G401 (cell line): ENCODE measurements at regions not wholly inside any gene's neighbourhood (a gene's known extent, or its start where the extent isn't known, plus 50 kb on each side); places are given as distances from the start of the nearest gene placed in this dataset.
"Not testable (repeated sequence)": the region's sequence is repeated elsewhere in the genome, so short reads cannot be mapped to it uniquely, and the experiment has no call there.

Experiments
- DNase-seq: peaks from one replicate; pipeline ENCODE4 v3.0.0-alpha.2; 2015; ENCODE audit warnings: low spot score
- in situ Hi-C: cut with HindIII; loops from 2 replicates; pipeline ENCODE4 v1.10.0; 2016; ENCODE audit warnings: low sequenced_read_pairs, mixed read lengths

DNA sequence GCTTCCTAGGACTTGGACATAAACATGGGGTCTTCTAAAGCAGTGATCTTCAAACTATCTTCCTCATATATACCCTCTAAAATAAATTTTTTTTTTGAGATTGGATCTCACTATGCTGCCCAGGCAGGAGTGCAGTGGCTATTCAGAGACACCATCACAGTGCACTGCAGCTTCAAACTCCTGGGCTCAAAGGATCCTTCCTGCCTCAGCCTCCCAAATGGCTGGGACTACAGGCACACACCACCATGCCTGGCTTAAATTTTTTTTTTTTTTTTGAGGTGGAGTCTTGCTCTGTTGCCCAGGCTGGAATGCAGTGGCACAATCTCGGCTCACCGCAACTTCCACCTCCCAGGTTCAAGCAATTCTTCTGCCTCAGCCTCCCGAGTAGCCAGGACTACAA is 134.4 kb downstream of the ZFP64 start:
- not testable (repeated sequence) for DNase-seq
- in situ Hi-C loops: loop anchor here (25.0 kb wide), 1 partner anchor 270 kb away; no protein-coding TSS in a partner anchor

DNA sequence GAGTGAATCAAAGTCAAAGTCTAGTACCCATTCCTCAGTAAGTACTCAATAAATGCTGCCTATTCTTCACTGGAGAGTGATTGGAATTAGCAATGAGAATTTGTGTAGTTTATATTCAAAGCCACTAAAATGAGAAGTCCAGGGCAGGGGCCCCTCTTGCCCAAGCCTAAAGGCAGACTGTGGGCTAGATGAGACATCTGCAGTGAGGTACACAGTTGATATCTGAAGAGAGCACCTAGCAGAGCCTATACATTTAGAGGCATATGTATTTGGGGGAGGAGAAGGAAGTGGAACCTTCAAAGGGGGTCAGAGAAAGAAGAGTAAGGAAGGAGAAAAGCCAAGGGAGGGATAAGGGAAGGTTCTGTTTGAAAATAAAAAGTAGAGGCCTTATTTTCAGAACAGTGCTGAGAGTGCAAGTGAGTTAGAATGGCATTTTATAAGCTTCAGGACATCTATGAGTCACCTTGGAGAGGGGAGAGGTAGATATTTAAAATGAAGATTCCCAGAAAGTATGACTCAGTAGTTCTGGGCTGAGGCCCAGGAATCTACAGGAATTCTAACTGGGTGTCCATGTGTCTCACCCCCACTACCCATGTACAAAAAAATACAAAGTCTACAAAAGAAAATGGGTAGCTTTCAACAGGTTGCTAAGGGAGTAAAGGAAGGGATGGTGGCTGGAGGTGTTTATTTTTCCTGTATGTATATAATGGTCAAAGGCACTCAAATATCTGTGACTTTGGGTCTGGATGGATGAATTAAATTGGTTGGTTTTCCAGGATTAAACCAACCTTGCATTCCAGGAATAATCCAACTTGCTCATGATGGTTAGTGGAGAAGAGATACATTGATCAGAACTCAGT is 135.1 kb downstream of the ZFP64 start:
- in situ Hi-C loops: loop anchor here (25.0 kb wide), 1 partner anchor 269 kb away; no protein-coding TSS in a partner anchor
- DNase-seq: no peak

DNA sequence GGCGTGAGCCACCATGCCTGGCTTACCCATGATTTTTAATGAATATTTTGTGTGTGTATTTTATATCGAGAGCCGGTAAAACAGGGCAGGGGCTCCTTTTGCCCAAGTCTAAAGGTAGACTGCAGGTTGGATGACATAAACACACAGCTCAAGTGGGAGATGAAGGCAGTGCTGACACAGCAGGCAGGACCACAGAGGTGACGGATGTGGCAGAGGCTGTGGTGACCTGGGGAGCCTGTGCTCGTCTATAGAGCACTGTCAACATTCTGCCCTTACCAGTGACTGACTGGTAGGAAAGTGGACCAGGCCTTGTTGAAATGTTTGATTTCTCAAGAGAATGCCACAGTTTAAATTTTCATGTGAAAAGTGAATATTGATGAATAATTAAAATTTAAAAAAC is 137.5 kb downstream of the ZFP64 start:
- DNase-seq: no peak
- in situ Hi-C loops: loop anchor here (25.0 kb wide), 1 partner anchor 267 kb away; no protein-coding TSS in a partner anchor

DNA sequence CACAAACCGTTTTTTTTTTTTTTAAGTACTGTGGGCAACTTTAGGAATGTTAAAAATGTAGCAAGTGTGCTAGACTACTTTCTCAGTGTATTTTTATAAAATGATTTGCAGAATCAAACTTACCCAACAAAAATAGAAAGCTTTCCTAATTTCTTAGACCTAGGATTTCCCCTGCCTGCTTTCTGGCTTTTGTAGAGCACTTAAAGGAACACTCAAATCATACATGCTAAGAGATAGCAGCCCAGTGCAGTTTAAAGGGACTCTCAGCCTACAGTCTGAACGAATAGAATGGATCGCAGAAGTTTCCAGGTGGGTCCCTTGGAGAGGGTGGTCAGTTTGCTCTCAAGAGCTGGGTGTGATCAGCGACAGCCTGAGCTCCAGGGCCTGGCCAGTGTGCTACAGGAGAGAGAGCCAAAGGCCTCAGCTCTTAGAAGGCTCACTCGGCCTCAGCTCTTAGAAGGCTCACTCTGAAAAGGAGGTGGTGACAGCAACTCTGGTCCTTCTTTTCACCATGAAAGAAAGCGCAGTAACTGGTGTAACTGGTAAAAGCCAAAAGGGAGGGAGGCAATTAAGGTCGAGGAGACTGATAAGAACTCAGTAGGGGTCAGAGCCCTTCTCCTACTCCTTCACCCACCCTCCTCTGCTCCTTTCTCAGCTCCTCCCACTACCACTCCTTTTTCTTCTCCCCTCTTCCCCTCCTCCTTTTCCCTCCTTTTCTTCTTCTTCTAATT is 142.4 kb downstream of the ZFP64 start:
- in situ Hi-C loops: no loop called here
- no peak for DNase-seq

DNA sequence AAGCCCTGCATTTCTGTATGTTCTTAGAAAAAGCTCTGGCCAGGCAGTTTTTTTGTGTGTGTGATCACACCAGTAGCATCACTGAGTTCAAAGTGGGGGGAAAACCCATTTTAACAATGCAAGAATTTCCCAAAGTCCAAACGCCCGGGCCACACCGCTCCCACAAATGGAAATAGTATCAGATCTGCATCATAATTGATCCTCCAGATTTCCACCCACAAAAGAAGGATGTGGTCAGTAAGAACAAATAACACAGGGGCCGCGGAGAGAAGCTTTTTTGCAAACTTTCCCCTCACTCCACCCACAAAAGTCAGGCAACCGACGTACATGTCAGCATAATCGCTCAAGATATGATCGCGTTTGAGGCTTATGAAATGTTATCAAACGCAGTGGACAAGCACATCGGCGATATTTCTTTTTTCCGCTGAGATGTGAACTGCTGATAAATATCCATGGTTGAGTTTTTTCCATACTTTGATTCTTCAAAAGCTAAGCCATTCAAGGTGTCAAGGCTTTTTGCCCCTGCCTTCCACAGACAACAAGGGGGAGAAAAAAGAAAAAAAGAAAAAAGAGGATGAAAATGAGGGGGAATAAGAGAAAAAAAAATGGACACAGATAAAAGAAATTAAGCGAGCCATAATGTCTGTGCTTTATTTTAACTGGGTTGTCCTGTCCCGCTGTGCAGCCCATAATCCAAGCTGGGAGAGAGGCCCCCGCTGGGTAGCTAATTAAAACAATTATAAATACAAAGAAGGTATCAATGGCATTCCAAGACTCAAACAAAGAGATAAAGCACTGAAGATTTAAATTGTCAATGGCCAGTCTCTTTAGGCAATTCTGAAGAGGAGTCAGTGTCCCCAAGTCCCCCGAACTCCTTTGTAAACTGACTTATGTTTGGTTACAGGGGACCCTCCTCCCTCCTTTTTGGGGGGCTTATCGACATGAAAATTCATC is 143.5 kb downstream of the ZFP64 start:
- DNase-seq: no peak
- in situ Hi-C loops: no loop called here

DNA sequence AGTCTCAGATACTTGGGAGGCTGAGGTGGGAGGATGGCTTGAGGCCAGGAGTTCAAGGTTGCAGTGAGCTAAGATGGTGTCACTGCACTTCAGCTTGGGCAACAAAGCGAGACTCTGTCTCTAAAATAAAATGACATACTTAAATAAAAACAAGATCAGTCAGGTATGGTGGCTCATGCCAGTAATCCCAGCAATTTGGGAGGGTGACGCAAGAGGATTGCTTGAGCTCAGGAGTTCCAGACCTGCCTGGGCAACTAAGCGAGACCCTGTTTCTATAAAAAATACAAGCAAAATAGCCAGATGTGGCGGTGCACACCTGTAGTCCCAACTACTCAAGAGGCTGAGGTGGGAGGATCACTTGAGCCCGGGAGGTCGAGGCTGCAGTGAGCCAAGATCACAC is 149.6 kb downstream of the ZFP64 start:
- in situ Hi-C loops: no loop called here
- no peak for DNase-seq

DNA sequence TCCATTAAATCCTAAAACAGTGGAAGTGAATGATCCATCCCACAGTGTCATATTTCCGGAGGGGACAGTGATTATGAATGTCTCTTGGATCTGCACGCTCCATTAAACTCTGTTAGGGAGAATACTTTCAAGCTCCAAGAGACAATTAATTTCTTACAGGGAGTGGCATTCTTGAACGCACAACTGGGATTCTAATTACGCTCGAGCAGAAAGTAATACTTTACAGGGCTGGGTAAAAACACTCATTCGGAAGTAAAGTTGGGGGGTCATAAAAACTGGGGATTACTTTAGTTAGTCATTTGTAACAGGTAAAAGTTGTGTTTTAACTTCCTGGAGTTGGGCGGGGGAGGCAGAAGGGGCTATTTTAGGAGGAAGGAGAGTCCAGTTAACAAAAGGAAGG is 151.8 kb downstream of the ZFP64 start:
- in situ Hi-C loops: no loop called here
- DNase-seq: no peak

DNA sequence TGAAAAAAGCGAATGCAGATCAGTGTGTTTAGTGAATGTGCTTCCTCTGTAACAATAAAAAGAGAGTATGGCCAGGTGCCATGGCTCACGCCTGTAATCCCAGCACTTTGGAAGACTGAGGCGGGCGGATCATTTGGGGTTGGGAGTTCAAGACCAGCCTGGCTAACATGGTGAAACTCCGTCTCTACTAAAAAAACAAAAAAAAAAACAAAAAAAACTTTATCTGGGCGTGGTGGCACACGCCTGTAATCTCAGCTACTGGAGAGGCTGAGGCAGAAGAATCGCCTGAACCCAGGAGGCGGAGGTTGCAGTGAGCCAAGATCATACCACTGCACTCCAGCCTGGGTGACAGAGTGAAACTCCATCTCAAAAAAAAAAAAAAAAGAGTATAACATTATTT is 152.9 kb downstream of the ZFP64 start:
- DNase-seq, in situ Hi-C loops: not testable (repeated sequence)

DNA sequence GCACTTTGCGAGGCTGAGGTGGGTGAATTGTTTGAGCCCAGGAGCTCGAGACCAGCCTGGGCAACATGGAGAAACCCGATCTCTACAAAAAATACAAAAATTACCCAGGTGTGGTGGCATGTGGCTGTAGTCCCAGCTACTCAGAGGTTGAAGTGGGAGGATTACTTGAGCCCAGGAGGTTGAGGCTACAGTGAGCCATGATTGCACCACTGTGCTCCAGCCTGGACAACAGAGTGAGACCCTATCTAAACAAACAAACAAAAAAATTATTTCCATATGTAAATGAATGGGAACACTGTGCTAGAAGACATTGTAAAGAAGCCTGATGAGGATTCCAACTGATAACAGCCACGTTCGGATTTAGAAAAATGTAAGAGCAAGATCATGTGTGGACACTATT is 154.2 kb downstream of the ZFP64 start:
- no peak for DNase-seq
- in situ Hi-C loops: no loop called here

DNA sequence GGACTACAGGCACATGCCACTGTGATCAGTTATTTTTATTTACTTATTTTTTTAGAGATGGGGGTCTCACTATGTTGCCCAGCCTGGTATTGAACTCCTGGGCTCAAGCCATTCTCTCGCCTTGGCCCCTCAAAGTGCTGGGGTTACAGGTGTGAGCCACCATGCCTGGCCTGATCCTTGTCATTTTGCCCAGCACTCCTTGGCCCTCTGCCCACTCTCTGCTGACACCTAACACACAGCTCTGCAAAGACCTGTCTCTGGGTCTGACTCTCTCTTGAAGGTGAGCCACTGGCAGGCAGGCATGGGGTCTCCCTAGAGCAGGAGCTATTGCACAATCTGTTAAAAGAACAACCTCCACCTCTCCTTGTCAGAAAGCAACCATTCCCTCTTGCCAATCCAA is 155.6 kb downstream of the ZFP64 start:
- in situ Hi-C loops: no loop called here

DNA sequence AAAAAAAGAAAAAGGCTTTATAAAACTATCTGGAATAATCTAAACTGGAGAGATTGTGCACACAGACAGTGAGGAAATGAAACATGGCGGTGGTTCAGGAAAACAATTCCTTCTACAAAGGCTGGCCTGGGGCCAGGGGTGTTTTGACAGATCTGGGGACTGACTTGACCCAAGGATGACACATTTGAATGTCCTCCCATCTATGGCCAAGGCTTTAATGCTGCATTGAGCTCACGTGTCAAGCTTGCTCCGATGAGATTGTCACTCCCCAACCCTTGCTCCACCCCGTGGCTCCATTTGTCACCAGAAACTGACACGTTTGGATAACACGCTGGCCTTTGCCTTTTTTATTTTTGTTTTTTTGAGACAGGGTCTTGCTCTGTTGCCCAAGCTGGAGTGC is 156.1 kb downstream of the ZFP64 start:
- DNase-seq: no peak
- in situ Hi-C loops: no loop called here

More for the DNA sequence above, 155.6 kb downstream of the ZFP64 start:
- DNase-seq: peak; percentile 36

DNA sequence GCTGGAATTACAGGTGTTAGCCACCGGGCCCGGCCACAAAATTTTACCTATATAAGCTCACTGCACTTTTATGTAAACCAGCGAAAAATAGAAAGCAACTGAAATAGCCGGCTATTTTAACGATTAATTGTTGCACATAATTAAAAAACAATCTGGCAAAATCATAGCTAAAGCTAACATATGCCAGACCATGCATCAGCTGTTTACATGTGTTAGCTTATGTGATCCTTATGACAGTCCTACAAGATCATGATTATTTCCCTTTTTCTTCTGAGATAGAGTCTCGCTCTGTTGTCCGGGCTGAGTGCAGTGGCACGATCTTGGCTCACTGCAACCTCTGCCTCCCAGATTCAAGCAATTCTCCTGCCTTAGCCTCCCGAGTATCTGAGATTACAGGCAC is 157.0 kb downstream of the ZFP64 start:
- no peak for DNase-seq
- in situ Hi-C loops: no loop called here

DNA sequence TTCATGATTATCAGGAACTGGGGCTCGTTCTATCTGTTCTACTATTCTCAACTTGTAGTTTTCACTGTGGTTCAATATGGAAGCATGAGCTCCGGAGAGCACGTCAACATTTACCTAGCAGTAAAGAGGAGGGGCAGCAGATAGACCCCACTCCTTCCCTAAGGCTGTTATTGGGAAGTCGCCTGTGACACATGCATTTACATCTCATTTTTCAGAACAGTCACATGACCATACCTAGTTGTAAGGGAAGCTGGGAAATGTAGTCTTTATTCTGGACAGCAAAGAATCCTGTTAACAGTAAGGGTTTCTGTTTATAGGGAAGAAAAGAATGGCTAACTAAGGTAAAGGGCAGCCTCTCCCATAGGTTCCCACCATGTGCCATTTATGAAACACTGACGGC is 158.3 kb downstream of the ZFP64 start:
- DNase-seq: no peak
- in situ Hi-C loops: no loop called here

DNA sequence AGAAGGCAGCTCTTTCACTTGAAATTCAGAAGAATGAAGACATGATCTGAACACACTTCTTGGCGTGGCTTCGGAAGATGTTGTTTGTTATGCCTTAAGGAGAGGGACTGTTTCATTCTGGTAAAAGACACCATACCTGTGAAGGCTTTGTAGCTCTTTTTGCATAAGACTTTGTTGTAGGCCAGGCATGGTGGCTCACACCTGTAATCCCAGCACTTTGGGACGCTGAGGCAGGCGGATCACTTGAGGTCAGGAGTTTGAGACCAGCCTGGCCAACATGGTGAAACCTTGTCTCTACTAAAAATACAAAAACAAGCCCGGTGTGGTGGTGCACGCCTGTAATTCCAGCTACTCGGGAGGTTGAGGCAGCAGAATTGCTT is 159.3 kb downstream of the ZFP64 start:
- DNase-seq, in situ Hi-C loops: not testable (repeated sequence)

DNA sequence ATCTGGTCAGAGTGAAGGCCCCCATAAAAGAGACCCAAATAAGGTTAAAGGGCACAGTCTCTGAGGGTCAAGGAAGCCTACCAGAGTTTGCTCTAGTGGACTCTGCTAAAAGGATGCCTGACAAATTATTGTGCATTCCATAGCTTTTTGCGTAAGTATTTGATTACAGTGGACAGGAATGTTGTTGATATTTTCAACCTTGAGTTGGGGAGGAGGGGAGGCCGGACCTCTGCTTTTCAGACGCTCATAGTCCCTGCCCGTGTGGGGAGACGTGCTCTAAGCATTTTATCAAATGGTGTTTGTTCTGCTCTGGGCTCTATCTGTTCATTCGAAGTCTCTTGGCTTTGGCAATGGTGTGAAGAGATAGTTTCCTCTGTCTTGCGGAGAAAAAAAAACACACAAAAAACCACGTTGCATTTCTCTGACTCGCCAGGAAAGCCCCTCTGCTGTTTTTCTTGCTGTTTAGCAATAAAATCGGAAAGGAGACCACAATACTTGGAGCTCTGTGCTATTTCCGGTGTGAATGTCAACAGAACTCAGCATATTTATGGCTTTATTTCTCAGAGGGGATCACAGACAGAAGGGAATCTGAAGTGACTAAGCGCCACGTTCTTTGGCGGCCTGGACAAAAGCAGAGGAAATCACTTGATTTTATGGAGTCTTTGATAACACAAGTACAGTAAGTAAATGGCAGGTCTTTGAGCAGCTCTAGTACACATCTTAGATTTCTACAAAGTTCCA is 159.8 kb downstream of the ZFP64 start:
- in situ Hi-C loops: no loop called here
- no peak for DNase-seq

DNA sequence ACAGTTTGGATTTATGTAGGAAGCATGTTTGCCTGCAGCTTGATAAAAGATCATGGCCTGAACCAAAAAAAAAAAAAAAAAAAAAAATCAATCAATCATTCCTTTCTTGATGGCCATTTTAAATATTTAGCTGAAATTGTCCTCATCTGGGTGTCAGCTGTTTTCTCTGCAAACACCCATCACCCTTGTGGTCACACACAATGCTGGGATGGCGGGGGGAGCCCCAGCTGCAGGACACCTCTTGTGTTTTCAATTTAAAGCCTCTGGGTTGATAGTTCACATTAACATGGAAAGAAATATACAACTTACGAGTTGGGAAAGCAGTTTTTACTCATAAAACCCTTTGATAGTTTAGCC is 160.4 kb downstream of the ZFP64 start:
- DNase-seq: no peak
- in situ Hi-C loops: no loop called here

DNA sequence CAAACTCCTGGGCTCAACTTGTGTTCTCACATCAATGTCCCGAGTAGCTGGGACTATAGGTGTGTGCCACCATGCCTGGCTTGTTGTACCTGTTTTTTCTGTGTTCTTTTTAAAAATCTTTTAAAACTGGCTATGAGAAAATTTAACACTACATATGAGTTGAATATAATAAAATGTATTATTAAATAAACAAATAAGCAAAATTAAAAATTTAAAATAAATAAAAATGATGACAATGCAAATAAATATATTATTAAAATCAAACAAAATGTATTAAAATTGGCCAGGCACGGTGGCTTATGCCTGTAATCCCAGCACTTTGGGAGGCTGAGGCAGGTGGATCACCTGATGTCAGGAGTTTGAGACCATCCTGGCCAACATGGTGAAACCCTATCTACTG is 162.4 kb downstream of the ZFP64 start:
- in situ Hi-C loops, DNase-seq: not testable (repeated sequence)

DNA sequence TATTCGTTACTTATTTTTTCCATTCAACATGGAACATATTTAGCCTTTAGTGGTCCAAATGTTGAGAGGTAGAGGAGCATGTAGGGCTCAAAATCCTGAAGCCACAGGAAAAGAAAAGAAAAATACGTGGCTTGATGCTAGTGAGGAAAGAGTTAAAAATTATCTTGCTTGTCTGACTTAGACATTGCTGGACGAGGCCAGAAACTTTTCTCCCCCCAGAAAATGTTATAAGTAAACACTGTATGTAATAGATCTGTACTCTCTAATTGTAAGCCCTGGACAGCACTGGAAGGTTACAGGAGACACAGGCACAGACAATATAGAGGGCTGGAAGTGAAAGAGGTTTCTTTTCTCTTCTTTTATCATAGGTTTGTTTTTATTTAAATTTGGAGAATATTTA is 165.6 kb downstream of the ZFP64 start:
- no peak for DNase-seq
- in situ Hi-C loops: no loop called here

DNA sequence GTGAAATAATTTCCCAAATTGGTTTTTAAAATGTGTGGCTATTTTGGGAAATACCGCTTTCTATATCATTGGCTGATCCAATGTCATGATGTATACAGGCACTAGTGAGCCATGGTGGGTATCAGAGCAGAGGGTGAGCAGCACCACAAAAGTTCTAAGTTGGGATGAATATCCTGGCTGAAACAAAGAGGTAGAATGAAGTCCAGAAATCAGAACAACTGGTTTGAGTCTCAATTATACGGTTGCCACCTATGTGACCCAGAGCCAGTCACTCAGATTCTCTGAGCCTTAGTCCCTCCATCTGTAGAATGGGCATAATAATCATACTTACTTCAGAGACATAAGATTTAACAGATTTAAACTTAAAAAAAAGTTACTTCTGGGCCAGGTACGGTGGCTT is 172.3 kb downstream of the ZFP64 start:
- in situ Hi-C loops: no loop called here
- DNase-seq: no peak
